Endothelial cell of umbilical vein (primary cell): ENCODE measurements at regions not wholly inside any gene's neighbourhood (a gene's known extent, or its start where the extent isn't known, plus 50 kb on each side); places are given as distances from the start of the nearest gene placed in this dataset.

ENCODE experiments used
- BruUV-seq: library from RNA; stranded (reverse); fragments of 400-500 nt; replicated peaks from 2 replicates; lab custom pipeline; 2021; lab: Mats Ljungman, UMichigan
- CTCF ChIA-PET: fragments of 300-600, 350-600 bp; sonication (Branson Sonifier 250); formaldehyde crosslinking; loops from one replicate; lab custom pipeline; 2021; ENCODE audit warnings: antibody characterized with exemption, inconsistent platforms; lab: Charles Lee
- POLR2A ChIA-PET: fragments of 300-600, 350-600 bp; sonication (Branson Sonifier 250); formaldehyde crosslinking; loops from one replicate; lab custom pipeline; 2021; ENCODE audit warnings: antibody characterized with exemption, inconsistent platforms; lab: Charles Lee
- DNase-seq: peaks from one replicate; pipeline ENCODE4 v3.0.0-alpha.2; 2011; ENCODE audit warnings: low read depth, low spot score
- FAIRE-seq: peaks from 2 replicates; lab custom pipeline; 2011; peaks lifted over from hg19 to GRCh38; lab: Jason Lieb, UNC
- H2AFZ ChIP-seq: 2 replicates; pipeline ENCODE4 v1.6.0; 2012; ENCODE audit warnings: low read depth, low read length, control low read depth, inconsistent platforms
- H3K27ac ChIP-seq: 2 replicates; pipeline ENCODE4 v1.5.1; 2011; ENCODE audit warnings: low read depth, mild to moderate bottlenecking, control low read depth, low read length, moderate library complexity; ENCODE audit not compliant: insufficient read depth
- H3K27me3 ChIP-seq, 2 experiments: 2 replicates each; pipeline versions ENCODE4 v1.6.0 to v1.6.1; 2011; ENCODE audit warnings: low read length in 2 of 2, mixed read lengths in 1 of 2; ENCODE audit not compliant: control insufficient read depth in 2 of 2, insufficient read depth in 2 of 2
- H3K36me3 ChIP-seq, 2 experiments: 2 replicates in 1 of 2; 3 replicates in 1 of 2; pipeline ENCODE4 v1.5.1; 2011; ENCODE audit warnings: low read length in 2 of 2, mild to moderate bottlenecking in 1 of 2, moderate library complexity in 1 of 2; ENCODE audit not compliant: control insufficient read depth in 2 of 2, insufficient read depth in 2 of 2; ENCODE audit errors: extremely low read depth in 1 of 2
- H3K4me1 ChIP-seq: 3 replicates; pipeline ENCODE4 v1.5.1; 2011; ENCODE audit warnings: mild to moderate bottlenecking, low read length; ENCODE audit not compliant: control insufficient read depth, insufficient read depth; ENCODE audit errors: extremely low read depth
- H3K4me2 ChIP-seq: 2 replicates; pipeline ENCODE4 v1.6.1; 2011; ENCODE audit warnings: low read length, control low read depth, mixed read lengths; ENCODE audit not compliant: insufficient read depth
- H3K4me3 ChIP-seq, 3 experiments: fragments of 200-600 bp in 1 of 3; sonication (generic), shearing (Covaris generic) in 1 of 3; replicated peaks in 1 of 3; 2 replicates each; pipeline ENCODE4 v1.5.1; 2011 to 2016; ENCODE audit warnings: control low read depth in 3 of 3, low read length in 3 of 3, mild to moderate bottlenecking in 2 of 3, inconsistent platforms in 1 of 3, low read depth in 1 of 3, moderate library complexity in 1 of 3; ENCODE audit not compliant: insufficient read depth in 1 of 3
- H3K79me2 ChIP-seq: 2 replicates; pipeline ENCODE4 v1.6.0; 2012; ENCODE audit warnings: low read length, inconsistent platforms; ENCODE audit not compliant: control insufficient read depth, insufficient read depth
- H3K9ac ChIP-seq: replicated peaks from 2 replicates; pipeline ENCODE3; 2011; ENCODE audit warnings: low read length, control low read depth; ENCODE audit not compliant: insufficient read depth; ENCODE audit errors: extremely low read depth
- H3K9me1 ChIP-seq: replicated peaks from 3 replicates; pipeline ENCODE4 v1.6.0; 2011; ENCODE audit warnings: mild to moderate bottlenecking, low read length; ENCODE audit not compliant: control insufficient read depth, insufficient read depth; ENCODE audit errors: extremely low read depth
- H3K9me3 ChIP-seq: replicated peaks from 2 replicates; pipeline ENCODE4 v1.5.1; 2012; ENCODE audit warnings: low read length, inconsistent platforms; ENCODE audit not compliant: control insufficient read depth, insufficient read depth
- H4K20me1 ChIP-seq: replicated peaks from 2 replicates; pipeline ENCODE3; 2011; ENCODE audit warnings: mild to moderate bottlenecking, low read length; ENCODE audit not compliant: control insufficient read depth, insufficient read depth; ENCODE audit errors: extremely low read depth
- EZH2 ChIP-seq: IDR thresholded peaks from 2 replicates; pipeline ENCODE4 v1.6.1; 2012; ENCODE audit warnings: borderline replicate concordance, low read depth, mild to moderate bottlenecking, moderate library complexity, low read length, inconsistent platforms; ENCODE audit not compliant: severe bottlenecking
- FOS ChIP-seq: IDR thresholded peaks from 2 replicates; pipeline ENCODE4 v1.6.1; 2011; ENCODE audit warnings: mild to moderate bottlenecking, low read length, moderate library complexity, borderline replicate concordance; ENCODE audit not compliant: insufficient read depth
- GATA2 ChIP-seq: IDR thresholded peaks from 2 replicates; pipeline ENCODE4 v1.7.0; 2011; ENCODE audit warnings: low read depth, mild to moderate bottlenecking, moderate library complexity, mixed read lengths, low read length; ENCODE audit not compliant: insufficient read length, insufficient read depth
- JUN ChIP-seq: IDR thresholded peaks from 2 replicates; pipeline ENCODE4 v1.6.1; 2011; ENCODE audit warnings: borderline replicate concordance, low read depth; ENCODE audit not compliant: insufficient read length, insufficient read depth
- MYC ChIP-seq: IDR thresholded peaks from one replicate; pipeline ENCODE4 v1.6.1; 2011; ENCODE audit warnings: mild to moderate bottlenecking, low read depth, low read length
- POLR2A ChIP-seq: IDR thresholded peaks from 2 replicates; pipeline ENCODE4 v1.6.1; 2012; ENCODE audit warnings: low read depth, mild to moderate bottlenecking, control low read depth, low read length
- POLR2AphosphoS5 ChIP-seq: IDR thresholded peaks from 2 replicates; pipeline ENCODE4 v1.6.1; 2012; ENCODE audit warnings: low read depth, mild to moderate bottlenecking, control low read depth, low read length, moderate library complexity; ENCODE audit not compliant: insufficient read depth
- dilution Hi-C: fragments of 300-500 bp; cut with MboI; formaldehyde crosslinking; loops from one replicate; pipeline ENCODE4 v1.15.0; 2019; ENCODE audit warnings: low sequenced_read_pairs; ENCODE audit not compliant: extremely low pct_ligation_motif_present
- intact Hi-C: fragments of 100-400 bp; cut with micrococcal nuclease; formaldehyde crosslinking; loops from one replicate; pipeline ENCODE4 v1.10.0; 2022
- TF ChIP-seq, protein P1 (sequence below), 2 donors: IDR thresholded peaks; 1 replicate in 1 of 2; 2 replicates in 1 of 2; pipeline ENCODE4 v1.5.1; 2011; ENCODE audit warnings: low read length in 2 of 2, mild to moderate bottlenecking in 2 of 2, moderate library complexity in 2 of 2, control low read depth in 1 of 2, inconsistent platforms in 1 of 2, low read depth in 1 of 2; ENCODE audit not compliant: insufficient read depth in 1 of 2; ENCODE audit errors: extremely low read depth in 1 of 2
- TF ChIP-seq, protein P2 (sequence below): IDR thresholded peaks from 2 replicates; pipeline ENCODE4 v1.6.1; 2011; ENCODE audit not compliant: insufficient read depth, insufficient read length

- no peaks in the 10 kb centered on the region for H3K4me1 ChIP-seq
- DNase-seq (no peak), FAIRE-seq (no peak)
- intact Hi-C loops = no loop called here
- CTCF ChIA-PET = interaction anchor here (0.5 to 1.3 kb wide), 2 partner anchors 9 to 394 kb away, joined by 3 to 5 read pairs; no protein-coding TSS in a partner anchor
- no peaks in the 10 kb centered on the region for H4K20me1 ChIP-seq
- H3K27me3 ChIP-seq = peaks cover 0 to 2% of the 10 kb centered on the region in 2 experiments
- no TSS peak for BruUV-seq
- no peaks in the 10 kb centered on the region for H3K36me3 ChIP-seq
- H3K27ac ChIP-seq = no peak overlapping the region
- H3K9me3 ChIP-seq = no peaks in the 10 kb centered on the region
- POLR2A ChIA-PET = no interaction called here
- no peak overlapping the region for H3K4me2 ChIP-seq
- dilution Hi-C loops = no loop called here
- H3K4me3 ChIP-seq = no peak overlapping the region
- no peaks in the 10 kb centered on the region for H3K79me2 ChIP-seq
- no peak overlapping the region for H2AFZ ChIP-seq
- no peak overlapping the region for H3K9ac ChIP-seq
- H3K9me1 ChIP-seq = no peaks in the 10 kb centered on the region
- TF ChIP-seq FOS = no peak
- TF ChIP-seq, protein P1, sequence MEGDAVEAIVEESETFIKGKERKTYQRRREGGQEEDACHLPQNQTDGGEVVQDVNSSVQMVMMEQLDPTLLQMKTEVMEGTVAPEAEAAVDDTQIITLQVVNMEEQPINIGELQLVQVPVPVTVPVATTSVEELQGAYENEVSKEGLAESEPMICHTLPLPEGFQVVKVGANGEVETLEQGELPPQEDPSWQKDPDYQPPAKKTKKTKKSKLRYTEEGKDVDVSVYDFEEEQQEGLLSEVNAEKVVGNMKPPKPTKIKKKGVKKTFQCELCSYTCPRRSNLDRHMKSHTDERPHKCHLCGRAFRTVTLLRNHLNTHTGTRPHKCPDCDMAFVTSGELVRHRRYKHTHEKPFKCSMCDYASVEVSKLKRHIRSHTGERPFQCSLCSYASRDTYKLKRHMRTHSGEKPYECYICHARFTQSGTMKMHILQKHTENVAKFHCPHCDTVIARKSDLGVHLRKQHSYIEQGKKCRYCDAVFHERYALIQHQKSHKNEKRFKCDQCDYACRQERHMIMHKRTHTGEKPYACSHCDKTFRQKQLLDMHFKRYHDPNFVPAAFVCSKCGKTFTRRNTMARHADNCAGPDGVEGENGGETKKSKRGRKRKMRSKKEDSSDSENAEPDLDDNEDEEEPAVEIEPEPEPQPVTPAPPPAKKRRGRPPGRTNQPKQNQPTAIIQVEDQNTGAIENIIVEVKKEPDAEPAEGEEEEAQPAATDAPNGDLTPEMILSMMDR (IDR thresholded peaks at IDR 0.05; ENCODE audit: extremely low read depth in 1 of 2, insufficient read depth in 1 of 2, low read depth in 1 of 2, low read length in 2 of 2) = no peak
- TF ChIP-seq MYC = no peak
- TF ChIP-seq GATA2 = no peak
- TF ChIP-seq POLR2AphosphoS5 = no peak
- TF ChIP-seq, protein P2, sequence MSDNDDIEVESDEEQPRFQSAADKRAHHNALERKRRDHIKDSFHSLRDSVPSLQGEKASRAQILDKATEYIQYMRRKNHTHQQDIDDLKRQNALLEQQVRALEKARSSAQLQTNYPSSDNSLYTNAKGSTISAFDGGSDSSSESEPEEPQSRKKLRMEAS = no peak
- no peak for TF ChIP-seq EZH2
- TF ChIP-seq JUN = no peak
- no peak for TF ChIP-seq POLR2A
These were observed 95.9 kb upstream of the FREM2 start for GRCh38 chr13:38590796-38591507.
